Keratinocyte (primary cell): ENCODE measurements at regions not wholly inside any gene's neighbourhood (a gene's known extent, or its start where the extent isn't known, plus 50 kb on each side); places are given as distances from the start of the nearest gene placed in this dataset.
"Not testable (repeated sequence)": the region's sequence is repeated elsewhere in the genome, so short reads cannot be mapped to it uniquely, and the experiment has no call there.

ENCODE experiments used
- CTCF ChIP-seq, 3 experiments: IDR thresholded peaks in 1 of 3; conservative IDR thresholded peaks in 1 of 3; optimal IDR thresholded peaks in 1 of 3; 2 replicates in 2 of 3; 3 replicates in 1 of 3; pipeline versions ENCODE3 to v1.5.1; 2011; ENCODE audit warnings: low read length in 3 of 3, mild to moderate bottlenecking in 3 of 3, moderate library complexity in 2 of 3, control low read depth in 1 of 3, inconsistent platforms in 1 of 3; ENCODE audit not compliant: insufficient read depth in 2 of 3; ENCODE audit errors: extremely low read depth in 1 of 3
- EZH2 ChIP-seq: IDR thresholded peaks from one replicate; pipeline ENCODE4 v1.6.1; 2012; ENCODE audit warnings: inconsistent platforms, mild to moderate bottlenecking, low read length, moderate library complexity

- TF ChIP-seq CTCF (optimal IDR thresholded peaks at IDR 0.05 in 1 of 3, IDR thresholded peaks at IDR 0.05 in 1 of 3, conservative IDR thresholded peaks at IDR 0.05 in 1 of 3; ENCODE audit: extremely low read depth in 1 of 3, insufficient read depth in 2 of 3, low read length in 3 of 3); EZH2: not testable (repeated sequence)
Measured at GRCh38 chr1:83287391-83287790, 711.5 kb downstream of the TTLL7 start.
